ENCODE measurements at regions not wholly inside any gene's neighbourhood (a gene's known extent, or its start where the extent isn't known, plus 50 kb on each side); places are given as distances from the start of the nearest gene placed in this dataset.
A peak's percentile ranks its signal among the peaks of the same experiment; 100 is the strongest.

GRCh38 chr13:107205318-107206104 lies 637.6 kb upstream of the ARGLU1 start:
- peak; percentile 75 for FAIRE-seq
- peak; percentile 71 for DNase-seq (ENCODE audit: low read depth, low spot score)
- H4K20me1 ChIP-seq (replicated peaks; ENCODE audit: control insufficient read depth, extremely low read depth, insufficient read depth, low read length), result no peaks in the 10 kb centered on the region
- no peak overlapping the region for H3K4me2 ChIP-seq (ENCODE audit: insufficient read depth, low read length)
- no peaks in the 10 kb centered on the region for H3K27me3 ChIP-seq (ENCODE audit: control insufficient read depth in 2 of 2, insufficient read depth in 2 of 2, low read length in 2 of 2)
- dilution Hi-C loops (cut with MboI; ENCODE audit: extremely low pct_ligation_motif_present, low sequenced_read_pairs) (no loop called here), intact Hi-C loops (cut with micrococcal nuclease) (loop anchor here (1.0 to 10.0 kb wide), 5 partner anchors 168 to 950 kb away; no protein-coding TSS in a partner anchor)
- no peak overlapping the region for H3K9ac ChIP-seq (replicated peaks; ENCODE audit: extremely low read depth, insufficient read depth, low read length)
- H3K4me3 ChIP-seq (replicated peaks in 1 of 3; ENCODE audit: insufficient read depth in 1 of 3, low read depth in 1 of 3, low read length in 3 of 3), result no peak overlapping the region
- POLR2A ChIA-PET, result no interaction called here
- no peak overlapping the region for H2AFZ ChIP-seq (ENCODE audit: low read depth, low read length)
- BruUV-seq (replicated peaks), result no TSS peak
- H3K79me2 ChIP-seq (ENCODE audit: control insufficient read depth, insufficient read depth, low read length), result no peaks in the 10 kb centered on the region
- H3K27ac ChIP-seq (ENCODE audit: insufficient read depth, low read depth, low read length), result no peak overlapping the region
- H3K9me1 ChIP-seq (replicated peaks; ENCODE audit: control insufficient read depth, extremely low read depth, insufficient read depth, low read length), result no peaks in the 10 kb centered on the region
- no peaks in the 10 kb centered on the region for H3K9me3 ChIP-seq (replicated peaks; ENCODE audit: control insufficient read depth, insufficient read depth, low read length)
- CTCF ChIA-PET, result interaction anchor here (0.6 to 1.5 kb wide), 10 partner anchors 32 to 953 kb away, joined by 3 to 9 read pairs (median 3); a partner anchor contains a TSS
- H3K4me1 ChIP-seq (ENCODE audit: control insufficient read depth, extremely low read depth, insufficient read depth, low read length), result peaks cover 24% of the 10 kb centered on the region
- H3K36me3 ChIP-seq (ENCODE audit: control insufficient read depth in 2 of 2, extremely low read depth in 1 of 2, insufficient read depth in 2 of 2, low read length in 2 of 2), result no peaks in the 10 kb centered on the region
- TF ChIP-seq MAX (IDR thresholded peaks at IDR 0.05; ENCODE audit: insufficient read depth, insufficient read length), result no peak
- TF ChIP-seq CTCF (IDR thresholded peaks at IDR 0.05; ENCODE audit: extremely low read depth in 1 of 2, insufficient read depth in 1 of 2, low read depth in 1 of 2, low read length in 2 of 2), result peak; percentile 90 to 97
